Testis (tissue), 2 donors: ENCODE measurements at regions not wholly inside any gene's neighbourhood (a gene's known extent, or its start where the extent isn't known, plus 50 kb on each side); places are given as distances from the start of the nearest gene placed in this dataset.

Source experiments
- POLR2A ChIP-seq: fragments of 450-650 bp; IDR thresholded peaks from one replicate; pipeline ENCODE4 v1.6.1; 2017; ENCODE audit warnings: antibody characterized with exemption, mild to moderate bottlenecking, moderate library complexity
- TF ChIP-seq, protein P1 (sequence below), 3 experiments: fragments of 450-650 bp in 2 of 3; fragments of 200-600 bp in 1 of 3; sonication (generic) in 1 of 3; IDR thresholded peaks; one replicate each; pipeline ENCODE4 v1.5.1; 2016 to 2019; ENCODE audit warnings: antibody characterized with exemption in 3 of 3, mild to moderate bottlenecking in 2 of 3, moderate library complexity in 1 of 3

GRCh38 chr3:118425272-118425837, 609.3 kb downstream of the IGSF11 start:
- TF ChIP-seq, protein P1, sequence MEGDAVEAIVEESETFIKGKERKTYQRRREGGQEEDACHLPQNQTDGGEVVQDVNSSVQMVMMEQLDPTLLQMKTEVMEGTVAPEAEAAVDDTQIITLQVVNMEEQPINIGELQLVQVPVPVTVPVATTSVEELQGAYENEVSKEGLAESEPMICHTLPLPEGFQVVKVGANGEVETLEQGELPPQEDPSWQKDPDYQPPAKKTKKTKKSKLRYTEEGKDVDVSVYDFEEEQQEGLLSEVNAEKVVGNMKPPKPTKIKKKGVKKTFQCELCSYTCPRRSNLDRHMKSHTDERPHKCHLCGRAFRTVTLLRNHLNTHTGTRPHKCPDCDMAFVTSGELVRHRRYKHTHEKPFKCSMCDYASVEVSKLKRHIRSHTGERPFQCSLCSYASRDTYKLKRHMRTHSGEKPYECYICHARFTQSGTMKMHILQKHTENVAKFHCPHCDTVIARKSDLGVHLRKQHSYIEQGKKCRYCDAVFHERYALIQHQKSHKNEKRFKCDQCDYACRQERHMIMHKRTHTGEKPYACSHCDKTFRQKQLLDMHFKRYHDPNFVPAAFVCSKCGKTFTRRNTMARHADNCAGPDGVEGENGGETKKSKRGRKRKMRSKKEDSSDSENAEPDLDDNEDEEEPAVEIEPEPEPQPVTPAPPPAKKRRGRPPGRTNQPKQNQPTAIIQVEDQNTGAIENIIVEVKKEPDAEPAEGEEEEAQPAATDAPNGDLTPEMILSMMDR (IDR thresholded peaks at IDR 0.05) = no peak
- TF ChIP-seq POLR2A = no peak
